GM10266 (cell line): ENCODE measurements at regions not wholly inside any gene's neighbourhood (a gene's known extent, or its start where the extent isn't known, plus 50 kb on each side); places are given as distances from the start of the nearest gene placed in this dataset.
"Not testable (repeated sequence)": the region's sequence is repeated elsewhere in the genome, so short reads cannot be mapped to it uniquely, and the experiment has no call there.

Experiments used
- DNase-seq: peaks from one replicate; pipeline ENCODE4 v3.0.0; 2012; ENCODE audit errors: extremely low spot score
- TF ChIP-seq, protein P1 (sequence below): IDR thresholded peaks from 2 replicates; pipeline ENCODE4 v1.5.1; 2012; ENCODE audit warnings: mild to moderate bottlenecking, low read depth; ENCODE audit not compliant: control insufficient read depth, insufficient read depth; ENCODE audit errors: missing control alignments

DNA sequence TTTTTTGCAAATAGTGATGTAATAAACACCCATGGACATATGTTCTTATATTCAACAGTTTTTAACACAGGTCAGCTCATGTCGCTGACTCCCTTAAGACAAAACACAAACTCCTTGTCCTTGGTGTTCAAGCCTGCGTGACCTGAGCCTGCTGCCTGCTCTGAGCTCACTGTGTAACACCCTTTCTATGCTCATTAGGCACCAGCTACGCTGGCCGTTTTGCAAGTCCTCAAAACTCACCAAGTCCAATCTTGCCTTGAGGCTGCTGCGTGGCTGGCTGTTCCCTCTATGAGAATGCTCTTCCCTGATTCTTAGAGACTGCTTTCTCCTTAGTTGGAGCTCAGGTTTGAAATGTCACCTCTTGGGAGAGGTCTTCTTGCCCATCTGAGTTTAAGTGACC lies 100.5 kb upstream of the GLI2 start:
- TF ChIP-seq, protein P1, sequence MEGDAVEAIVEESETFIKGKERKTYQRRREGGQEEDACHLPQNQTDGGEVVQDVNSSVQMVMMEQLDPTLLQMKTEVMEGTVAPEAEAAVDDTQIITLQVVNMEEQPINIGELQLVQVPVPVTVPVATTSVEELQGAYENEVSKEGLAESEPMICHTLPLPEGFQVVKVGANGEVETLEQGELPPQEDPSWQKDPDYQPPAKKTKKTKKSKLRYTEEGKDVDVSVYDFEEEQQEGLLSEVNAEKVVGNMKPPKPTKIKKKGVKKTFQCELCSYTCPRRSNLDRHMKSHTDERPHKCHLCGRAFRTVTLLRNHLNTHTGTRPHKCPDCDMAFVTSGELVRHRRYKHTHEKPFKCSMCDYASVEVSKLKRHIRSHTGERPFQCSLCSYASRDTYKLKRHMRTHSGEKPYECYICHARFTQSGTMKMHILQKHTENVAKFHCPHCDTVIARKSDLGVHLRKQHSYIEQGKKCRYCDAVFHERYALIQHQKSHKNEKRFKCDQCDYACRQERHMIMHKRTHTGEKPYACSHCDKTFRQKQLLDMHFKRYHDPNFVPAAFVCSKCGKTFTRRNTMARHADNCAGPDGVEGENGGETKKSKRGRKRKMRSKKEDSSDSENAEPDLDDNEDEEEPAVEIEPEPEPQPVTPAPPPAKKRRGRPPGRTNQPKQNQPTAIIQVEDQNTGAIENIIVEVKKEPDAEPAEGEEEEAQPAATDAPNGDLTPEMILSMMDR: no peak
- DNase-seq: no peak

GRCh38 chr2:120637847-120638246 lies 97.8 kb upstream of the GLI2 start:
- TF ChIP-seq, protein P1: no peak
- no peak for DNase-seq

GRCh38 chr2:120638450-120638849 lies 97.2 kb upstream of the GLI2 start:
- TF ChIP-seq, protein P1: no peak
- DNase-seq: no peak

DNA sequence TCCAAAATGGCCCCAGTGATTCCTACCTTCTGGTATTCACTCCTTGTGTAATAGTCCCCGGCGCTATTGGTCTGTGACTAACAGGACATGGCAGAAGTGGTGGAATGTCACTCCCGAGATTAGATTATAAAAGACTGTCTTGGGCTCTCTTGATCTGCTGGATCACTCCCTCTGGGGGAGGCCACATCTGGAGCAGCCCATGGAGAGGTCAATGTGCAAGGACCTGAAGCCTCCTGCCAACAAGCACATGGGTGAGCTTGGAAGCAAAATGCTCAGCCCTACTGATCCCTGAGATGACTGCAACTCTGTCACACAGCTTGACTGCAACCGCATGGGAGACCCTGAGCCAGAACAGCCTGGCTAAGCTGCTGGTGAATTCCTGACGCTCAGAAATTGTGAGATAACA lies 94.3 kb upstream of the GLI2 start:
- TF ChIP-seq, protein P1: no peak
- DNase-seq: no peak

- no peak for DNase-seq
- TF ChIP-seq, protein P1: no peak
Observed at GRCh38 chr2:120642646-120643045, 93.0 kb upstream of the GLI2 start.

- TF ChIP-seq, protein P1: no peak
- no peak for DNase-seq
Observed at GRCh38 chr2:120646994-120647393, 88.7 kb upstream of the GLI2 start.

GRCh38 chr2:120647487-120647886 lies 88.2 kb upstream of the GLI2 start:
- DNase-seq: no peak

DNA sequence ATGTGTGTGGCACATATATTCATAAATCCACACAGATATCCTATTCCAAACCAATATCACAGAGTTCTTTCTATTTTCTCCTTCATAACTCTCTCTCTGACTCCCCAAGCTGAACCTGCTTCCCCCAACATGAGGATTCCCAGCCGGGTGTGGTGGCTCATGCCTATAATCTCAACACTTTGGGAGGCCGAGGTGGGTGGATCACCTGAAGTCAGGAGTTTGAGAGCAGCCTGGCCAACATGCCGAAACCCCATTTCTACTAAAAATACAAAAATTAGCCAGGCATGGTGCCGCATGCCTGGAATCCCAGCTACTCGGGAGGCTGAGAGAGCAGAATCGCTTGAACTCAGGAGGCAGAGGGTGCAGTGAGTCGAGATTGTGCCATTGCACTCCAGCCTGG lies 86.3 kb upstream of the GLI2 start:
- not testable (repeated sequence) for DNase-seq

More at GRCh38 chr2:120647487-120647886, 88.2 kb upstream of the GLI2 start:
- TF ChIP-seq, protein P1: no peak
